GM18499 (cell line): ENCODE measurements at regions not wholly inside any gene's neighbourhood (a gene's known extent, or its start where the extent isn't known, plus 50 kb on each side); places are given as distances from the start of the nearest gene placed in this dataset.

ENCODE experiments used
- ATAC-seq: cut with Tn5 transposase; IDR thresholded peaks from one replicate; pipeline ENCODE4 v1.9.1; 2021; ENCODE audit warnings: moderate number of reproducible peaks; ENCODE audit not compliant: insufficient read depth, unreplicated experiment

- no peak for ATAC-seq
Observed at GRCh38 chr5:175290379-175290778, 153.6 kb downstream of the DRD1 start.

GRCh38 chr5:175288048-175288621 lies 155.8 kb downstream of the DRD1 start:
- no peak for ATAC-seq

- no peak for ATAC-seq
Observed at GRCh38 chr5:175286981-175287380, 157.0 kb downstream of the DRD1 start.

GRCh38 chr5:175285261-175285660 lies 158.7 kb downstream of the DRD1 start:
- ATAC-seq, result no peak

- ATAC-seq, result no peak
Observed at GRCh38 chr5:175284806-175285205, 159.2 kb downstream of the DRD1 start.

GRCh38 chr5:175282611-175283225 lies 161.3 kb downstream of the DRD1 start:
- no peak for ATAC-seq

- no peak for ATAC-seq
Observed at GRCh38 chr5:175281714-175282113, 162.3 kb downstream of the DRD1 start.

GRCh38 chr5:175281257-175281656 lies 162.7 kb downstream of the DRD1 start:
- no peak for ATAC-seq

GRCh38 chr5:175279506-175279905 lies 164.5 kb downstream of the DRD1 start:
- ATAC-seq, result no peak

- ATAC-seq, result no peak
Observed at GRCh38 chr5:175275748-175276147, 168.2 kb downstream of the DRD1 start.

- no peak for ATAC-seq
Observed at GRCh38 chr5:175275097-175275496, 168.9 kb downstream of the DRD1 start.

- no peak for ATAC-seq
Observed at GRCh38 chr5:175274171-175274570, 169.8 kb downstream of the DRD1 start.

- no peak for ATAC-seq
Observed at GRCh38 chr5:175264406-175264805, 179.6 kb downstream of the DRD1 start.

- no peak for ATAC-seq
Observed at GRCh38 chr5:175263776-175264175, 180.2 kb downstream of the DRD1 start.

- ATAC-seq, result no peak
Observed at GRCh38 chr5:175261526-175261925, 182.5 kb downstream of the DRD1 start.

GRCh38 chr5:175261037-175261436 lies 182.9 kb downstream of the DRD1 start:
- no peak for ATAC-seq

- no peak for ATAC-seq
Observed at GRCh38 chr5:175257847-175258194, 186.2 kb downstream of the DRD1 start.

GRCh38 chr5:175257128-175257846 lies 186.7 kb downstream of the DRD1 start:
- ATAC-seq, result no peak

- ATAC-seq, result no peak
Observed at GRCh38 chr5:175254155-175254554, 189.8 kb downstream of the DRD1 start.

GRCh38 chr5:175253597-175253996 lies 190.4 kb downstream of the DRD1 start:
- no peak for ATAC-seq

- ATAC-seq, result no peak
Observed at GRCh38 chr5:175252234-175252805, 191.7 kb downstream of the DRD1 start.

- no peak for ATAC-seq
Observed at GRCh38 chr5:175250426-175250825, 193.6 kb downstream of the DRD1 start.
